ENCODE measurements at regions not wholly inside any gene's neighbourhood (a gene's known extent, or its start where the extent isn't known, plus 50 kb on each side); places are given as distances from the start of the nearest gene placed in this dataset.

GRCh38 chrX:121333942-121334341, 286.5 kb downstream of the GLUD2 start:
- TF ChIP-seq CTCF (IDR thresholded peaks at IDR 0.05; ENCODE audit: poor library complexity) (peak; percentile 34), EZH2 (IDR thresholded peaks at IDR 0.05; ENCODE audit: borderline replicate concordance) (no peak)

Data from hepatocyte (in vitro differentiated cells).